Bronchial epithelial cell (primary cell): ENCODE measurements at regions not wholly inside any gene's neighbourhood (a gene's known extent, or its start where the extent isn't known, plus 50 kb on each side); places are given as distances from the start of the nearest gene placed in this dataset.

Experiments used
- DNase-seq: peaks from one replicate; pipeline ENCODE4 v3.0.0-alpha.2; 2010; ENCODE audit warnings: low read depth
- FAIRE-seq: peaks from 2 replicates; lab custom pipeline; 2011; peaks lifted over from hg19 to GRCh38; lab: Jason Lieb, UNC
- H3K27me3 ChIP-seq: 2 replicates; pipeline ENCODE4 v1.5.1; 2011; ENCODE audit warnings: low read length; ENCODE audit not compliant: control insufficient read depth, insufficient read depth
- H3K36me3 ChIP-seq: 2 replicates; pipeline ENCODE4 v1.5.1; 2011; ENCODE audit warnings: low read length; ENCODE audit not compliant: control insufficient read depth, insufficient read depth
- H3K4me3 ChIP-seq: 2 replicates; pipeline ENCODE4 v1.5.1; 2011; ENCODE audit warnings: mild to moderate bottlenecking, low read depth, low read length, control low read depth
- CTCF ChIP-seq: IDR thresholded peaks from 2 replicates; pipeline ENCODE4 v1.5.1; 2011; ENCODE audit warnings: mild to moderate bottlenecking, moderate library complexity, low read length, control low read depth, inconsistent platforms; ENCODE audit not compliant: insufficient read depth, severe bottlenecking

- Histone ChIP-seq H3K4me3 (no peak overlapping the region), H3K27me3 (no peaks in the 10 kb centered on the region), H3K36me3 (no peaks in the 10 kb centered on the region)
- DNase-seq (no peak), FAIRE-seq (no peak)
- peak; percentile 21 for TF ChIP-seq CTCF
These were observed 255.8 kb downstream of the FBXO15 start for GRCh38 chr18:73891572-73892421.

- no peaks in the 10 kb centered on the region for H3K27me3 ChIP-seq
- no peak for TF ChIP-seq CTCF
- no peaks in the 10 kb centered on the region for H3K36me3 ChIP-seq
- DNase-seq (no peak), FAIRE-seq (no peak)
- no peak overlapping the region for H3K4me3 ChIP-seq
These were observed 259.1 kb downstream of the FBXO15 start for GRCh38 chr18:73888565-73888964.

GRCh38 chr18:73887801-73888200, 259.8 kb downstream of the FBXO15 start:
- H3K36me3 ChIP-seq = no peaks in the 10 kb centered on the region
- FAIRE-seq = no peak
- no peak for TF ChIP-seq CTCF
- DNase-seq = no peak
- no peak overlapping the region for H3K4me3 ChIP-seq
- H3K27me3 ChIP-seq = no peaks in the 10 kb centered on the region

- no peak for FAIRE-seq
- Histone ChIP-seq H3K36me3 (no peaks in the 10 kb centered on the region), H3K27me3 (no peaks in the 10 kb centered on the region), H3K4me3 (no peak overlapping the region)
- no peak for TF ChIP-seq CTCF
- DNase-seq = no peak
These were observed 262.8 kb downstream of the FBXO15 start for GRCh38 chr18:73884868-73885267.

GRCh38 chr18:73881396-73881917, 266.2 kb downstream of the FBXO15 start:
- no peak for FAIRE-seq
- no peaks in the 10 kb centered on the region for H3K27me3 ChIP-seq
- no peak overlapping the region for H3K4me3 ChIP-seq
- no peak for TF ChIP-seq CTCF
- no peak for DNase-seq
- H3K36me3 ChIP-seq = no peaks in the 10 kb centered on the region
